GM12891 (cell line): ENCODE measurements at regions not wholly inside any gene's neighbourhood (a gene's known extent, or its start where the extent isn't known, plus 50 kb on each side); places are given as distances from the start of the nearest gene placed in this dataset.

Source experiments
- DNase-seq: peaks from one replicate; pipeline ENCODE4 v3.0.0; 2011; ENCODE audit warnings: low spot score; ENCODE audit not compliant: insufficient read length
- FAIRE-seq: peaks from 2 replicates; lab custom pipeline; 2011; peaks lifted over from hg19 to GRCh38; lab: Jason Lieb, UNC
- PAX5 ChIP-seq: IDR thresholded peaks from 2 replicates; pipeline ENCODE4 v1.6.1; 2011; ENCODE audit warnings: low read length, moderate library complexity, mild to moderate bottlenecking; ENCODE audit not compliant: insufficient read depth, severe bottlenecking
- POLR2A ChIP-seq: IDR thresholded peaks from 2 replicates; pipeline ENCODE4 v1.6.1; 2011; ENCODE audit warnings: low read depth, low read length, control low read depth
- POLR2AphosphoS5 ChIP-seq: IDR thresholded peaks from 2 replicates; pipeline ENCODE4 v1.6.1; 2011; ENCODE audit warnings: low read depth, low read length, control low read depth
- POU2F2 ChIP-seq: IDR thresholded peaks from 2 replicates; pipeline ENCODE4 v1.6.1; 2011; ENCODE audit warnings: low read depth, mild to moderate bottlenecking, control low read depth, low read length, moderate library complexity
- SPI1 ChIP-seq: IDR thresholded peaks from 2 replicates; pipeline ENCODE4 v1.6.1; 2011; ENCODE audit warnings: low read depth, low read length, control low read depth
- TAF1 ChIP-seq: IDR thresholded peaks from 2 replicates; pipeline ENCODE4 v1.6.1; 2011; ENCODE audit warnings: low read depth, low read length, control low read depth

- no peak for DNase-seq
- no peak for TF ChIP-seq SPI1
- no peak for TF ChIP-seq POLR2A
- no peak for TF ChIP-seq POLR2AphosphoS5
- no peak for TF ChIP-seq PAX5
- TF ChIP-seq POU2F2: no peak
- no peak for TF ChIP-seq TAF1
- no peak for FAIRE-seq
Observed at GRCh38 chr15:67006083-67007065, 59.0 kb upstream of the SMAD3 start.

GRCh38 chr15:67009576-67010569, 55.5 kb upstream of the SMAD3 start:
- FAIRE-seq: peak; percentile 31
- TF ChIP-seq SPI1 (no peak), POLR2A (no peak)
- no peak for DNase-seq

GRCh38 chr15:67010898-67011616, 54.3 kb upstream of the SMAD3 start:
- DNase-seq: no peak
- no peak for TF ChIP-seq POU2F2
- no peak for TF ChIP-seq TAF1
- TF ChIP-seq POLR2AphosphoS5: no peak
- FAIRE-seq: no peak

- no peak for TF ChIP-seq TAF1
- no peak for TF ChIP-seq POLR2AphosphoS5
- TF ChIP-seq SPI1: no peak
- TF ChIP-seq PAX5: no peak
- TF ChIP-seq POU2F2: no peak
- TF ChIP-seq POLR2A: no peak
- no peak for FAIRE-seq
- no peak for DNase-seq
Observed at GRCh38 chr15:67011617-67012005, 53.8 kb upstream of the SMAD3 start.

- DNase-seq (no peak), FAIRE-seq (no peak)
- TF ChIP-seq TAF1: no peak
- no peak for TF ChIP-seq POLR2AphosphoS5
- no peak for TF ChIP-seq POLR2A
- no peak for TF ChIP-seq POU2F2
- TF ChIP-seq SPI1: no peak
- TF ChIP-seq PAX5: no peak
Observed at GRCh38 chr15:67013696-67014095, 51.7 kb upstream of the SMAD3 start.
